ENCODE measurements at regions not wholly inside any gene's neighbourhood (a gene's known extent, or its start where the extent isn't known, plus 50 kb on each side); places are given as distances from the start of the nearest gene placed in this dataset.

DNA sequence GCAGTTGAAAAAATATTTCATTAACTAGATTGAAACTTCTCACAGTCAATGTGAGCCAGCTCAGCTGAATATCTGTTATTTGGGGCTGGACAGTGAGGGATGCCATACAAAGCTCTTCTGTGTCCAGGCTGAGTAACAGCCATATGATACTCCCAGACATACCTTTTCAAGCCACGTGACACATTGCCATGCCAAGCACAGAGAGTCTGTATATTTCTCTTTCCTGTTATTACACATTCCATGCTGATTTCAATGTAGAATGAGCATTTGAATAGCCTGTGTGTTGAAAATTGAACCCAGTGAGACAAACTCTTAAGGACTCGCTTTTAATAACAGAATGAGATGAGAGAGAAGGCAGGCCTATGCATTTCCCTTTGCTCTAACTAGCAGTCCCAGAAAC, 334.7 kb upstream of the RASGRP1 start:
- Histone ChIP-seq H3K27me3 (no peaks in the 10 kb centered on the region), H3K4me3 (no peak overlapping the region), H3K9me3 (no peaks in the 10 kb centered on the region), H3K36me3 (no peaks in the 10 kb centered on the region), H3K4me1 (peaks cover 0 to 16% (median 5%) of the 10 kb centered on the region in 4 donors), H3K27ac (no peak overlapping the region)
- no peak for DNase-seq
- TF ChIP-seq, protein P1, sequence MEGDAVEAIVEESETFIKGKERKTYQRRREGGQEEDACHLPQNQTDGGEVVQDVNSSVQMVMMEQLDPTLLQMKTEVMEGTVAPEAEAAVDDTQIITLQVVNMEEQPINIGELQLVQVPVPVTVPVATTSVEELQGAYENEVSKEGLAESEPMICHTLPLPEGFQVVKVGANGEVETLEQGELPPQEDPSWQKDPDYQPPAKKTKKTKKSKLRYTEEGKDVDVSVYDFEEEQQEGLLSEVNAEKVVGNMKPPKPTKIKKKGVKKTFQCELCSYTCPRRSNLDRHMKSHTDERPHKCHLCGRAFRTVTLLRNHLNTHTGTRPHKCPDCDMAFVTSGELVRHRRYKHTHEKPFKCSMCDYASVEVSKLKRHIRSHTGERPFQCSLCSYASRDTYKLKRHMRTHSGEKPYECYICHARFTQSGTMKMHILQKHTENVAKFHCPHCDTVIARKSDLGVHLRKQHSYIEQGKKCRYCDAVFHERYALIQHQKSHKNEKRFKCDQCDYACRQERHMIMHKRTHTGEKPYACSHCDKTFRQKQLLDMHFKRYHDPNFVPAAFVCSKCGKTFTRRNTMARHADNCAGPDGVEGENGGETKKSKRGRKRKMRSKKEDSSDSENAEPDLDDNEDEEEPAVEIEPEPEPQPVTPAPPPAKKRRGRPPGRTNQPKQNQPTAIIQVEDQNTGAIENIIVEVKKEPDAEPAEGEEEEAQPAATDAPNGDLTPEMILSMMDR (IDR thresholded peaks at IDR 0.05), result no peak
- intact Hi-C loops (cut with DNase I; ENCODE audit: low total_unique reads), result no loop called here

DNA sequence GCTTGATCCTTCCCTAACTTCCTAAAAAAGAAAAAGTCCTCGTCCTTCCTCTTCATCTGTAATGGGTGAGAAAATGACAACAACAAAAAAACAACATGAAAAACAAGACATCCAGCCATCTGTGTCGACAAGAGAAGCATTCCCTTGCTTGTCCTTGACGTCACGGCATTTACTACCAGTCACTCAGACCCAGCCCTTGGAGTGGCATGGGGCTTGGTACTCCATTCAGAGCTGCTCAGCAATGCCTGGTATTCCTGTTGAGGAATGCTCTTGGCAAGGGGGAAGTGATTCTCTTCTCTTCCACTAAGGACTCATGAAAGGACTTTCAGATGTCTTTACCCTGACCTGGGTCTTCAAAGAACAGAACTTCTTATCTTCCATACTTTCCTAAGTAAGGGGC, 339.7 kb upstream of the RASGRP1 start:
- Histone ChIP-seq H3K36me3 (no peaks in the 10 kb centered on the region), H3K4me3 (no peak overlapping the region), H3K27me3 (no peaks in the 10 kb centered on the region), H3K9me3 (peaks cover 0 to 6% (median 0%) of the 10 kb centered on the region in 3 donors), H3K4me1 (no peaks in the 10 kb centered on the region), H3K27ac (no peak overlapping the region)
- intact Hi-C loops (cut with DNase I; ENCODE audit: low total_unique reads), result no loop called here
- no peak for DNase-seq
- TF ChIP-seq, protein P1 (IDR thresholded peaks at IDR 0.05), result no peak

DNA sequence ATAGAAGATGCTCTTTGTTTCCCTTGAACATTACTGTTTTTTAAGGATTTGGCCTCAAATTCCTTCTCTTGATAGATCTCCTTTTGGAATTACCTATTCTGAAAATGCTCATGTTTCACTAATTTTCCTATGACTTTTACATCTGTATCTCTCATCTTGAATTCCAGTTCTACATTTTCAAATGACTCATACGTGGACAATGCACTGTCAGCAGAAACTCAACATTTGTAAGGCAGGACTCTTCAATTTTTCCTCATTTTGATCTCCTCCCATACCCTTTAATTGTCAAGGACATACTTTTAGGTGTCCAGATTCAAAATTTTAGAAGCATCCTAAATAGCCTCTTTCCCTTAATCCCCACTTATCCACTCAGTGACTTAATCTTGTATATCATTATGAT, 341.0 kb upstream of the RASGRP1 start:
- TF ChIP-seq, protein P1 (IDR thresholded peaks at IDR 0.05), result no peak
- no peaks in the 10 kb centered on the region for H3K4me1 ChIP-seq
- no peak for DNase-seq

DNA sequence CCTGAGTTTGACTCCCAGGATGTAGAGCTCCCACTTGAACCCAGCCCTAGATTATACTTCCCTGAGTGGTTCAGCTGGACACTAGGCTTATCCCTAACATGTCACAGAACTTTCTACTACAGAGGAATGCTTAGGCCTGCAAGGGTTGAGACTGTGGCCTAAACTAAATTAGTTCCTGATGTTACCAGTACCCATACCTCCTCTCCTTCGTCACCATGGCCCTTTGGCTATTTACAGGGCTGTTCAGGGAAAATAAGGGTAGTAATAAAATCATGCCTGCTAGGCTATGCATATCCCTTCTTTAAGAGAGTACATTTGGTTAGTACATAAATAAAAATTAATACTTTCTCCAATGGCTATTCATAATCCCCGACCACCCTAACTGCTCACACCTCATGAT, 356.4 kb upstream of the RASGRP1 start:
- DNase-seq, result no peak
- Histone ChIP-seq H3K4me3 (no peak overlapping the region), H3K9me3 (no peaks in the 10 kb centered on the region), H3K36me3 (no peaks in the 10 kb centered on the region), H3K27ac (no peak overlapping the region), H3K4me1 (no peaks in the 10 kb centered on the region), H3K27me3 (no peaks in the 10 kb centered on the region)
- intact Hi-C loops (cut with DNase I; ENCODE audit: low total_unique reads), result no loop called here
- TF ChIP-seq, protein P1 (IDR thresholded peaks at IDR 0.05), result no peak

More for the DNA sequence above, 341.0 kb upstream of the RASGRP1 start:
- Histone ChIP-seq H3K9me3 (peaks cover 0 to 6% (median 0%) of the 10 kb centered on the region in 3 donors), H3K27ac (no peak overlapping the region), H3K36me3 (no peaks in the 10 kb centered on the region), H3K27me3 (no peaks in the 10 kb centered on the region), H3K4me3 (no peak overlapping the region)
- intact Hi-C loops (cut with DNase I; ENCODE audit: low total_unique reads), result no loop called here

DNA sequence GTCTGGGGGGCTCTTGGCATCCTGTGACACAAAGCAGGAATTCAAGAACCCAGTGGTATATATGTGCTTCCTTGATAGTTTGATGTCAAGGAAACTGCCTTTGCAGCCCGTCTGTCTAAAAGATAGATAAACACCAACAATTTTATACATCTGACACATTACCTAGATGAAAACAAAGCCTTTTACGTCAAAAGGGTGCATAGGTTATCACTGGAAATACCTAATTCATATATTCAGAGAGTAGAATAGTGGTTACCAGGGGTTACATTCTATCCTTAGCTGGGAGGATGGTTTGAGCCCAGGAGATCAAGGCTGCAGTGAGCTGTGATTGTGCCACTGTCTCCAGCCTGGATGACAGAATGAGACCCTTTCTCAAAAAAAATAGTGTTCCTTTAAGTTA, 356.9 kb upstream of the RASGRP1 start:
- H3K4me1 ChIP-seq, result no peaks in the 10 kb centered on the region
- no peaks in the 10 kb centered on the region for H3K36me3 ChIP-seq
- H3K27me3 ChIP-seq, result no peaks in the 10 kb centered on the region
- intact Hi-C loops (cut with DNase I; ENCODE audit: low total_unique reads), result no loop called here
- no peak overlapping the region for H3K27ac ChIP-seq
- TF ChIP-seq, protein P1 (IDR thresholded peaks at IDR 0.05), result no peak
- no peaks in the 10 kb centered on the region for H3K9me3 ChIP-seq
- H3K4me3 ChIP-seq, result no peak overlapping the region
- no peak for DNase-seq

DNA sequence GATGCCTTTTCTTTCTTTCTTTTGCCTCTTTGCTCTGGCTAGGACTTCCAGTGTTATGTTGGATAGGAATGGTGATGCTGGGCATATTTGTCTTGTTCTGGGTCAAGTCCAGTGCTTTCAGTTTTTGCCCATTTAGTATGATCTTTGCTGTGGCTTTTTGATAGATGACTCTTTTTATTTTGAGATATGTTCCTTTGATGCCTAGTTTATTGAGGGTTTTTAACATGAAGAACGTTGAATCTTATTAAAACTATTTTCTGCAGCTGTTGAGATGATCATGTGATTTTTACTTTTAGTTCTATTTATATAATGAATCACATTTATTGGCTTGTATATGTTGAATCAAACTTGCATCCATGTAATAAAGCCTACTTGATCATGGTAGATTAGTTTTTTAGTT, 363.8 kb upstream of the RASGRP1 start:
- Histone ChIP-seq H3K9me3 (no peaks in the 10 kb centered on the region), H3K4me3 (no peak overlapping the region), H3K27ac (no peak overlapping the region), H3K4me1 (no peaks in the 10 kb centered on the region), H3K27me3 (no peaks in the 10 kb centered on the region), H3K36me3 (no peaks in the 10 kb centered on the region)
- TF ChIP-seq, protein P1 (IDR thresholded peaks at IDR 0.05), result no peak
- no peak for DNase-seq
- intact Hi-C loops (cut with DNase I; ENCODE audit: low total_unique reads), result no loop called here
